Activated naive CD8-positive, alpha-beta T cell treated with anti-CD3 and anti-CD28 coated beads, Interleukin-2, amount 50 U/mL, for 24 hours (primary cell): ENCODE measurements at regions not wholly inside any gene's neighbourhood (a gene's known extent, or its start where the extent isn't known, plus 50 kb on each side); places are given as distances from the start of the nearest gene placed in this dataset.

Experiments used
- ATAC-seq: fragments of 150-1000 bp; cut with Tn5 transposase; one replicate; pipeline ENCODE4 v1.10.0; 2021
- DNase-seq: peaks from one replicate; pipeline ENCODE4 v3.0.0; 2021
- H3K27ac Mint-ChIP-seq: one replicate; pipeline ENCODE4 v1.8.0; 2021; ENCODE audit warnings: mild to moderate bottlenecking, mixed read lengths
- H3K27me3 Mint-ChIP-seq: one replicate; pipeline ENCODE4 v1.8.0; 2021; ENCODE audit warnings: mixed read lengths
- H3K36me3 Mint-ChIP-seq: one replicate; pipeline ENCODE4 v1.8.0; 2021; ENCODE audit warnings: low read depth, mixed read lengths
- H3K4me1 Mint-ChIP-seq: one replicate; pipeline ENCODE4 v1.8.0; 2021; ENCODE audit warnings: mixed read lengths
- H3K4me3 Mint-ChIP-seq: one replicate; pipeline ENCODE4 v1.8.0; 2021; ENCODE audit warnings: mild to moderate bottlenecking, moderate library complexity, mixed read lengths
- H3K9me3 Mint-ChIP-seq: one replicate; pipeline ENCODE4 v1.8.0; 2021; ENCODE audit warnings: mixed read lengths

DNA sequence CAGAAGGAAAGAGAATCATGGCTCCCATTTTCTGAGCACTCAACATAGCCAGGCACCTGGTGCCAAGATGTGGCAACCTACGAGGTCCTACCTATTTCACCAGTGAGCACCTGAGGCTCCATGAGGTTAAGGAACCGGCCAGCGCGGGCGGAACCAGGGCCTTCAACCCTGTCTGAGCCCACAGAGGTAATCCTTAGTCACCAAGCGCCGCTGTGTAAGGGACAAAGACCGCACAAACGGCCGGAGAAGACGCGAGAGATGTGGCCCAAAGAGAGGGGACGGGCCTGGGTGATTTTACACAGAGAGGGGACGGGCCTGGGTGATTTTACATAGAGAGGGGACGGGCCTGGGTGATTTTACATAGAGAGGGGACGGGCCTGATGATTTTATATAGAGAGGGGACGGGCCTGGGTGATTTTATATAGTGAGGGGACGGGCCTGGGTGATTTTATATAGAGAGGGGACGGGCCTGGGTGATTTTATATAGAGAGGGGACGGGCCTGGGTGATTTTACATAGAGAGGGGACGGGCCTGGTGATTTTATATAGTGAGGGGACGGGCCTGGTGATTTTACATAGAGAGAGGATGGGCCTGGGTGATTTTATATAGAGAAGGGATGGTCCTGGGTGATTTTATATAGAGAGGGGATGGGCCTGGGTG lies 114.2 kb downstream of the SMIM20 start:
- Mint-ChIP-seq H3K4me3 (no peak overlapping the region), H3K9me3 (peaks cover 3% of the 10 kb centered on the region), H3K36me3 (no peaks in the 10 kb centered on the region), H3K27ac (no peak overlapping the region), H3K27me3 (peaks cover 29% of the 10 kb centered on the region), H3K4me1 (peaks cover 11% of the 10 kb centered on the region)
- ATAC-seq (no peak), DNase-seq (no peak)

DNA sequence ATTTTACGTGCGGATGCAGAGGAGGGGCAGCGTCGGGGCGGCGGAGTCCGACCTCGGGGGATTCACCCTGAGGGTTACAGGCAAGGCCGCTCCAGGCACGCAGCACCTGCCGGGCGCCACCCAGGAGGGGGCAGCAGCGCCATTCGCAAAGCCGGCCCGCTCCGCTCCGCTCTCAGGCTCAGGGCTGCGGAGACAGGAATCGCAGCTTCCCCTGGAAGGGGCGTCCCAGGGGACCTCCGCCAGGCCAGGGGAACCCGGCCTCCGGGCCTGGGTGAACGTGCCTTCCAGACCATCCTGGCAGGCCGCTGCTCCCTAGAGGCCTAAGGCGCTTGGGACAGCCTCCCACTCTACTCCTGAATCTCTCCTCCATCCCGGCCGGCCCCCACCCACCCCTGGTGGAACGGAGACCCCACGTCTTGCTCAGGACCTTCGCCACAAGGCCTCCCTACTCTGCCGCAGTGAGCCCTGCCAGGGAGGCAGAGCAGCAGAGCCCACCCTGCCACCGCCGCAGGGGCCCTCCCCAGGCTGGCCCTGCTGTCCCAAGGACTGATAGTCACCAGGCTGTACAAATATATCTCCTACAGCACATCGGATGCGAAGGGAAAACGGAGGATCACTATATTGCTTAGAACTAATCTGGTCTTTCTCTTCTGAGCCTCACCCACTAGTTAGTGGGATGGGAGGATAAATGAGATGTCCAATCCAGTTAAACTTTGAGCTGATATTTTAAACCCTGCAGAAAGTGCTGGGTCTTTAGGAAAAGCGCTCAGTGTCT lies 115.0 kb downstream of the SMIM20 start:
- peaks cover 22% of the 10 kb centered on the region for H3K27me3 Mint-ChIP-seq
- no peak overlapping the region for H3K27ac Mint-ChIP-seq
- ATAC-seq (peak; percentile 94), DNase-seq (peak; percentile 81)
- H3K36me3 Mint-ChIP-seq = no peaks in the 10 kb centered on the region
- peaks cover 4% of the 10 kb centered on the region for H3K9me3 Mint-ChIP-seq
- H3K4me1 Mint-ChIP-seq = peaks cover 11% of the 10 kb centered on the region
- no peak overlapping the region for H3K4me3 Mint-ChIP-seq

DNA sequence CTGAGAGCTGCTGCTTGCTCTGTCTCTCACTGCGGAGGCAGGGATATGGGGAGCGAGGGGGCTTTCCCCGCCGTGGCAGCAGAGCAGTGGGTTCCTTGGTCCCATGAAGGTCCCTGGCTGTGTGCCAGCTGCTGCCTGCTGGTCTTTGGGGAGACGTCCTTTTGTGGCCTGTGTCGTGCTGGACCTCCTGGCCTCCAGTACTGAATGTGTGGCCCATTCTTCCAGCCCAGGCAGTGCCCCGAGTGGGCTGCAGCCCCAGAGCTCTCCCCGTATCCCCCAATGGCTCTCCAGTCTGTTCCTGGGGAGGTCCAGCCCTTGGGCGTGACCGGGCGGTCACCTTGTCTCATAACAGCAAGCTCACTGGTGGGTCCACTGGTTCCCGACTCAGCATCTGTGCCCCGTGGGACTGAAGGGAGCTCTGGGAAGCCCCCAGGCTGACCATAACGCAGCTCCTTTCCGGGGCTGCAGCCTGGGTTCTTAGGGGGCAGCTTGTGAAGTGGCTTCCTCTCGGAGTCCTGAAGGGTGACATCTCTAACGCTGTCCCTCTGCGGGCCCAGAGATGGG lies 115.6 kb downstream of the SMIM20 start:
- Mint-ChIP-seq H3K27ac (no peak overlapping the region), H3K9me3 (peaks cover 4% of the 10 kb centered on the region), H3K4me3 (no peak overlapping the region), H3K4me1 (peaks cover 14% of the 10 kb centered on the region), H3K27me3 (peaks cover 19% of the 10 kb centered on the region), H3K36me3 (no peaks in the 10 kb centered on the region)
- ATAC-seq = no peak
- no peak for DNase-seq

DNA sequence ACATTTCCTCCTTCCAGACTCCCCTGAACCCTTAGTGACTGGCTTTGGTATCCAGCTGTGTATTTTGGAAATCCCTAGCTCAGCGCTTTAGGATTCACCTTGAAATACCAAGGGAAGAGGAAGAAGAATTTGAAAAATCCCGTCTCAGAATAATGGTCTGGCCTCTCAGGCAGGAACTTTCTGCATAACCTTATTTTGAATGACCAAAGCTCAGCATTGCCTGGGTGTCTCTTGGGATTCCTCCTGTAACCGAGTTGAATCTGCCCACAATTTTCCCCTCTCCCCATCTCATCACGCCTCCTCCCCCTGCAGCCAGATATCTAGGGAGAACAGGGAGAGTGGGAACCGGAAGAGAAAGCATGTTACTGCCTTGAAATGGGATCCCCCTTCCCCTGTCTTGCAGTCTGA lies 116.2 kb downstream of the SMIM20 start:
- Mint-ChIP-seq H3K36me3 (no peaks in the 10 kb centered on the region), H3K4me3 (no peak overlapping the region), H3K27me3 (peaks cover 19% of the 10 kb centered on the region), H3K4me1 (peaks cover 17% of the 10 kb centered on the region), H3K27ac (peak overlapping the region; percentile 8), H3K9me3 (peaks cover 4% of the 10 kb centered on the region)
- ATAC-seq = no peak
- no peak for DNase-seq

DNA sequence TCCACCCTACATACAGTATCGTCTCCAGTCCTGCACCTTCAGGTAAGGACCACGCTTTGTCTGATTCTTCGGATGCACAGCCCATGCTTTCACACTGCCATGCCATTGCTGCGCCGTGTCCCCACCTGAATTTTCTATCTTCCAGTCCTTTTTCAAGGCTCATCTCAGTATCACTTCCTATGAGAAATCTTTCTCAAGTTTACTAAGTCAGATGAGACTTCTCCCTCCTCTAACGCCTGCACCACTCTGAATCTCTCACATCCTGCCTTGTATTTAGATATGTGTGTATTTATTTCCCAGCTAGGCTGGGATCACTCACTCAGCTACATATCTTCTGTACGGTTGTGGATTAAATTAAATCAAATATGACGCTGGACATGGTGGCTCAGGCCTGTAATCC lies 116.8 kb downstream of the SMIM20 start:
- Mint-ChIP-seq H3K4me3 (no peak overlapping the region), H3K27me3 (peaks cover 19% of the 10 kb centered on the region), H3K4me1 (peaks cover 19% of the 10 kb centered on the region), H3K27ac (peak overlapping the region; percentile 8), H3K9me3 (peaks cover 4% of the 10 kb centered on the region), H3K36me3 (no peaks in the 10 kb centered on the region)
- no peak for DNase-seq
- ATAC-seq = no peak

DNA sequence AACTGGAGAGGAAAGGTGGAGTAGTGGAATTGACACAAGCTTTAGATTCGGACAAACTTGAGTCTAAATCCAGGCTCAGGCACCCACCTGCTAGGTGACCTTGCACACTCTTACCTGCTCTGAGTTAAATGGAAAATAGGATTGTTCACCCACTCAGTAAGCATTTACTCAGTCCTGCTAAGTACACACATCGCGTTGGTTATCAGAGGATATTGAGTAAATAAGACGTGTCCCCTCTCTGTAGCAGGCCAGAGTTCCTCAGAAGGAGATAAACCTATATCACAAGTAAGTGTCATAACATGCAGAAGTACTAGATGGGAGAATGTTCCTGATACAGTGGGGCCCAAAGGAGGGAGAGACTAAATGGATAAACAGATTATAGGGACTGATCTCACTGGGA lies 117.7 kb downstream of the SMIM20 start:
- H3K9me3 Mint-ChIP-seq = peaks cover 4% of the 10 kb centered on the region
- DNase-seq = no peak
- peaks cover 19% of the 10 kb centered on the region for H3K4me1 Mint-ChIP-seq
- no peaks in the 10 kb centered on the region for H3K36me3 Mint-ChIP-seq
- H3K4me3 Mint-ChIP-seq = no peak overlapping the region
- H3K27ac Mint-ChIP-seq = no peak overlapping the region
- H3K27me3 Mint-ChIP-seq = peaks cover 21% of the 10 kb centered on the region
- no peak for ATAC-seq

DNA sequence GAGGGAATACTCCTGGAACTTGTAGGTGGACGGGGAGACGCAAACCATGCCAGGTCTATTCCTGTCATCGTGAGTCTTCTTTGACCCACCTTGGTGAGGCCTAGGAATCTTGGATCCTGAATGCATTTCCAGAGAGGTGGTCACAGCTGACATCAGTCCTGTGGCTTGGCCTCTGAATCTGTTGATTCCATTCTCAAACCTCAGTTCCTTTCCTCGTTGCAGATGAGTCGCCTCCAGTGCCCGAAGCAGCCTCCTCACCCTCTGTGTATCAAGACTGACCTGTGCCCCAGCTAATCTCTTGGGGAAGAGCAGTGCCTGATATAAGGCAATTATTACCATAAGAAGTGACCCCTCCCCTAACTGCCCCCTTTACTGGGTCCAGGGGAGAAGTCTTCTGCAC lies 118.1 kb downstream of the SMIM20 start:
- Mint-ChIP-seq H3K27ac (no peak overlapping the region), H3K9me3 (peaks cover 4% of the 10 kb centered on the region), H3K36me3 (no peaks in the 10 kb centered on the region), H3K4me1 (peaks cover 19% of the 10 kb centered on the region), H3K4me3 (no peak overlapping the region), H3K27me3 (peaks cover 18% of the 10 kb centered on the region)
- no peak for ATAC-seq
- no peak for DNase-seq

DNA sequence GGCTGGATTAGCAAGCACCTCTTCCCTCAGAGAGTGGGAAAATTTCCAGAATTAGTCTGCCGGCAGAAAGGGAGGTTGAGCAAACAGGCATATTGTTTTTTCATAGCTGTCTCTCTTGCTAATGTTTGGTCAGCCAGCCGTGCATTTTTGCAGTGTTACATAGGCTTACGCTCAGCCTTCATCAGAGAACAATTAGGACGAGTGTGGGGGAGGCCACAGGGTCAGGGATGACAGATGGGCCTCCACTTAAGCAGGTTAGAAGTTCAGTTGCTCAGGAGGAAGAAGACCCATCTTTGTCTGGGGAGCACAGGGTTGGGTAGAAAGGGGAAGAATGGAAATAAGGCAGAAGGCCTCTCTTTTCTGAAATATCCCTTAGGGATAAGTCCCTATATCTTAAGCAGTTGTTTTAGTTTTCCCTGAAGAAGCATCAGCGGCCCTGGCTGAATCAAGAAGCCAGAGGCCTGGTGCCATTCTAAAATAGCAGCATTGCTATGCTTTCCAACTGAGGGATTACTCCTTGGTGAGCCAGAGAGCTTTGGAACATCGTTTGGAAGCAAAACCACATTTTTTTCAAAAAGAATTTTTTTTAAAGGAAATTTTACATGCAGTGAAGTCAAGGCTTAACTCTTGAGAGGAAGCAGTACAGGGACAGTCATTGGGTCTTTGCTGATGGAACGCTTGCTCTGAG lies 118.8 kb downstream of the SMIM20 start:
- DNase-seq (no peak), ATAC-seq (no peak)
- Mint-ChIP-seq H3K27ac (no peak overlapping the region), H3K27me3 (peaks cover 18% of the 10 kb centered on the region), H3K4me3 (no peak overlapping the region), H3K4me1 (peaks cover 19% of the 10 kb centered on the region), H3K36me3 (no peaks in the 10 kb centered on the region), H3K9me3 (peaks cover 4% of the 10 kb centered on the region)

DNA sequence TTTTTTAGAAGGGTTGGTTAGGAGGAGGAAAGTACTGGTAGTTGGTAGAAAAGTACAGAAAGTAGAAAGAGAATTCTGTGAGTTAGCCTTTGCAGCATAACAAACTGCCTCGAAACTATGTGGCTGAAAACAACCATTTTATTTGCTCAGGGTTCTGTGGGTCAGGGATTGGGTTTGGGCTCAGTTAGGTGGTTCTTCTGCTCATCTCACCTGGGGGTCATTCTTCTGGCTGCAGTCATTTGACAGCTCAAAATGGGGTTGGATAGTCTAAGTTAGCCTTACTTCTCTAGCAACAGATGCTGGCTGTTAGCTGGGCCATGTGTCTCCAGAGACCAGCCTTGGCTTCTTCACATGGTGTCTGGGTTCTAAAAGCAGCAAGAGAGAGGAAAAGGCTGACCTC lies 119.4 kb downstream of the SMIM20 start:
- H3K4me1 Mint-ChIP-seq = peaks cover 19% of the 10 kb centered on the region
- H3K9me3 Mint-ChIP-seq = peaks cover 4% of the 10 kb centered on the region
- DNase-seq (no peak), ATAC-seq (no peak)
- no peak overlapping the region for H3K4me3 Mint-ChIP-seq
- no peak overlapping the region for H3K27ac Mint-ChIP-seq
- no peaks in the 10 kb centered on the region for H3K36me3 Mint-ChIP-seq
- peaks cover 17% of the 10 kb centered on the region for H3K27me3 Mint-ChIP-seq

DNA sequence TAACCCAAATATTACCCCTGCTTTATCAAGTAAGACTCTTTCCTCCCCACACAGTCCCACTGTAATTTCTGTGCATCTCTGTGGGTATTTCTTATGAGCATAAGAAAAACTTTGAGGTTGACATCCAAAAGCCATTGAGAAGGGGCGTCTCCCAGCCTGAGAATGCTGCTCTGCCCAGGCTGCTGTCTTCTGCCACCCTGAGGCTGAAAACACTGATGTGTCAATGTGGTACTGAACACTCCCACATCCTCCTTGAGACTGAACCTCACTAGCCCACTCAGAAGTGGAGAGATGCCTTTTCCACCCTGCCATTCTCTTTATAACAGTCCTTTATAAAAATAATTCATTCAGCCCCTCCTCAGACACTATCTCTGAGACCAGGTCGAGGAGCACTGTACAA lies 120.8 kb downstream of the SMIM20 start:
- H3K4me3 Mint-ChIP-seq = no peak overlapping the region
- no peaks in the 10 kb centered on the region for H3K36me3 Mint-ChIP-seq
- peaks cover 18% of the 10 kb centered on the region for H3K27me3 Mint-ChIP-seq
- H3K4me1 Mint-ChIP-seq = peaks cover 19% of the 10 kb centered on the region
- DNase-seq (no peak), ATAC-seq (peak; percentile 86)
- peaks cover 4% of the 10 kb centered on the region for H3K9me3 Mint-ChIP-seq
- H3K27ac Mint-ChIP-seq = no peak overlapping the region

DNA sequence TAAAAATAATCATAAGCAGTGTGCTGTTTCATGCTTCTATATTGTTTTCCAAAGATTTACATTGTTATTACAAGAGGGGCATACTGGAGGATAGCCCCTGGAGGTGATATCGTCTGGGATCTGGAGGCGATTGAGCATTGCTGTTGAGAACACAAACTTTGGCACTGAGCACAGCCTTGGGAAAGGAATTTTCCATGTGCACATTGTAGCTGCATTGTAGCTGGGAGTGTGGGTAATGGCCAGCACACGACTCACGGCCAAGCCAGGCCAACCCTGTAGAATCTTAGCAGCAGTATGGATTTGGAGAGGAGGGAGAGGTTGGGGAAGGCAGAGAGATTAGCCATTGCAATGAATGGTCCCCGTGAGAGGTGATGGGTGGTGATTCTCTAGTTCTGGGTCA lies 121.9 kb downstream of the SMIM20 start:
- H3K27me3 Mint-ChIP-seq = peaks cover 17% of the 10 kb centered on the region
- no peaks in the 10 kb centered on the region for H3K36me3 Mint-ChIP-seq
- peaks cover 4% of the 10 kb centered on the region for H3K9me3 Mint-ChIP-seq
- no peak overlapping the region for H3K4me3 Mint-ChIP-seq
- H3K27ac Mint-ChIP-seq = no peak overlapping the region
- no peak for ATAC-seq
- peaks cover 11% of the 10 kb centered on the region for H3K4me1 Mint-ChIP-seq
- DNase-seq = no peak

DNA sequence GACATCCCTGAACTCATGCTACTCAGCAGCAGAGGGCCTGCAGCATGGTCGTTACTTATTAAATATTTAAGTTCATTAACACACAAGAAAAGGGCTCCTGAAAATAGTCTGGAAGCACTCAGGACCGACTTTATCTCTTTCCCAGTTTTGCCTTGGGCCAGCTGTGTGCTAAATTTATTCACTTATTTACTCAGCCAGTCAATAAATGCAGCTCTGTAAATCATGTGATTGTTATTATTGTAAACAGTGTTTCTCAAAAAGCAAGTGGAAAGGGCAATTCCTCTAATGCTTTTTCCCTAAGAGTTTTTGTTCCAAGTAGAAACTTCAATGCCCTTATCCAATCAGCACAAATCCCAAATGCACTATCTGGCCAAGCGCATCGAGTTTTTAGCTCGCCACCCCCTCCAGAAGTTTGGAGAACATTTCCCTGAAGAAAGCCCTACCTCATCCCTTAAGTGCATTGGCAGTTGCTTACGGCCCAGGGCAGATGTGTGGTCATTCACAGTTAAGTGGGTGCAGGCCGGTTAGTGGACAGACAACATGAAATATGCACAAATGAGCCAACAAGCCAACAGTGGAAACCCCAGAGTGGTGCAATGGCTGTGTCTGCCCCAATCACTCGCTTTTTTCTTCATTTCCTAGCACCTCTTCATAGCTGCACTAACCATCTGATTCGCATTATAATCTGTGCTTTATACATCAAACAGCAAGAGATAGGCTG lies 125.8 kb downstream of the SMIM20 start:
- no peaks in the 10 kb centered on the region for H3K9me3 Mint-ChIP-seq
- H3K36me3 Mint-ChIP-seq = no peaks in the 10 kb centered on the region
- no peak for ATAC-seq
- DNase-seq = no peak
- no peak overlapping the region for H3K27ac Mint-ChIP-seq
- H3K27me3 Mint-ChIP-seq = peaks cover 34% of the 10 kb centered on the region
- no peak overlapping the region for H3K4me3 Mint-ChIP-seq
- peaks cover 11% of the 10 kb centered on the region for H3K4me1 Mint-ChIP-seq

DNA sequence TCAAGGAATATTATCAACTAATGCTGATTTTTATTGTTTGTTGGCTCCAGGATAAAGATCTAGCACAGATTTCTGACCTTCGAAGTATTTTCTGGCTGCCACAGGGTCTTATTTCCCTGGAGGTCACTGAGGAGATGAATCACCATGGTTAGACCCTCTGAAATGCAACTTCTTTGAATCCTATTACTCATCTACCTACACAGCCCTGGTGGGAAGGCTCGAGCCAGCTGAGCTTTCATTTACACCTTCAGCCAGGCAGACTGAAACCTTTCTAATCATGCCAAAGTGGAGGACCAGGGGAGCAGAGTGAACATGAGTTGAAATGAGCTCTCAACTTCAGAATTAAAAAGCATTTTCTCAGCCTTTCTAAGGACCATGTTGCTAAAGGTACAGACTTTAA lies 130.5 kb downstream of the SMIM20 start:
- peaks cover 39% of the 10 kb centered on the region for H3K27me3 Mint-ChIP-seq
- no peak for DNase-seq
- peak; percentile 86 for ATAC-seq
- peaks cover 10% of the 10 kb centered on the region for H3K4me1 Mint-ChIP-seq
- no peak overlapping the region for H3K4me3 Mint-ChIP-seq
- H3K27ac Mint-ChIP-seq = no peak overlapping the region
- no peaks in the 10 kb centered on the region for H3K9me3 Mint-ChIP-seq
- H3K36me3 Mint-ChIP-seq = no peaks in the 10 kb centered on the region

DNA sequence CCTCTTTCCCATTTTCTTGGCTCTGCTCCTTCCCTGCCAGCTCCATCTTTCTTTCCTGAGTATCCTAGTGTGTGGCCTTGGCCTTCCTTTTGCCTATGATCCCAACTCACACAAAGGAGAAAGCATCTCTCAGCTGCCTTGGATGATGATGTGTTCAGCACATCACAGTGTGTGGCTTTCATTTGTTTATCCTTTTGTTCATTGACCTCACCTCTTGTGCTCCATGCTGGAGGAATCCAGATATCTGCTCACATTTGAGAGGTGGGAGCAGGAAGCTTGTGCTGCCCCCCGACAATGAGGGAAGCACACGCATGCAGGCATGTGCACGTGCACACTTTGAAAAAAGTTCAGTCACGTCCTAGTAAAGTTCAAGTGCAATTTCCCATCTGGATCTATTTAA lies 131.0 kb downstream of the SMIM20 start:
- ATAC-seq (no peak), DNase-seq (no peak)
- H3K4me3 Mint-ChIP-seq = no peak overlapping the region
- H3K9me3 Mint-ChIP-seq = no peaks in the 10 kb centered on the region
- H3K27me3 Mint-ChIP-seq = peaks cover 39% of the 10 kb centered on the region
- no peaks in the 10 kb centered on the region for H3K36me3 Mint-ChIP-seq
- H3K27ac Mint-ChIP-seq = no peak overlapping the region
- peaks cover 10% of the 10 kb centered on the region for H3K4me1 Mint-ChIP-seq
